IMR-90 (cell line): ENCODE measurements at regions not wholly inside any gene's neighbourhood (a gene's known extent, or its start where the extent isn't known, plus 50 kb on each side); places are given as distances from the start of the nearest gene placed in this dataset.

ENCODE experiments used
- ATAC-seq: fragments of 200-7000 bp; cut with Tn5 transposase; 2 replicates; pipeline ENCODE4 v1.9.1; 2020; ENCODE audit warnings: low read depth, mild to moderate bottlenecking, moderate library complexity
- BruUV-seq: library from RNA; stranded (reverse); fragments of 400-500 nt; replicated peaks from 2 replicates; lab custom pipeline; 2021; lab: Mats Ljungman, UMichigan
- CTCF ChIA-PET: fragments of 300-600 bp; formaldehyde crosslinking; extraction: SDS; loops from one replicate; lab custom pipeline; 2021; ENCODE audit warnings: antibody characterized with exemption; lab: Yijun Ruan, JAX
- POLR2A ChIA-PET: fragments of 300-600 bp; sonication (Branson Sonifier 250); formaldehyde crosslinking; loops from one replicate; lab custom pipeline; 2022; ENCODE audit warnings: antibody characterized with exemption; ENCODE audit not compliant: unreplicated experiment; lab: Charles Lee
- DNase-seq: peaks from one replicate; pipeline ENCODE4 v3.0.0; 2013
- H2AFZ ChIP-seq: replicated peaks from 2 replicates; pipeline ENCODE3; 2013; ENCODE audit warnings: low read length, mild to moderate bottlenecking; ENCODE audit not compliant: poor library complexity
- H2AK5ac ChIP-seq: 2 replicates; pipeline ENCODE4 v1.6.1; 2013; ENCODE audit warnings: low read depth, low read length, inconsistent platforms
- H2AK9ac ChIP-seq: replicated peaks from 2 replicates; pipeline ENCODE3; 2013; ENCODE audit warnings: mild to moderate bottlenecking, low read depth, low read length, moderate library complexity; ENCODE audit not compliant: poor library complexity
- H2BK120ac ChIP-seq: 2 replicates; pipeline ENCODE4 v1.6.1; 2013; ENCODE audit warnings: low read depth, low read length, inconsistent platforms
- H2BK15ac ChIP-seq: 3 replicates; pipeline ENCODE4 v1.6.1; 2013; ENCODE audit warnings: low read depth, low read length, inconsistent platforms
- H2BK20ac ChIP-seq: 2 replicates; pipeline ENCODE4 v1.6.1; 2013; ENCODE audit warnings: low read depth, mild to moderate bottlenecking, inconsistent platforms, low read length, moderate library complexity
- H2BK5ac ChIP-seq: 2 replicates; pipeline ENCODE4 v1.6.1; 2013; ENCODE audit warnings: mild to moderate bottlenecking, low read depth, low read length, inconsistent platforms; ENCODE audit not compliant: poor library complexity, severe bottlenecking
- H3K14ac ChIP-seq: replicated peaks from 2 replicates; pipeline ENCODE4 v1.6.1; 2013; ENCODE audit warnings: low read depth, low read length, inconsistent platforms
- H3K18ac ChIP-seq: 2 replicates; pipeline ENCODE4 v1.6.1; 2013; ENCODE audit warnings: low read depth, low read length, control low read depth
- H3K23ac ChIP-seq: 2 replicates; pipeline ENCODE4 v1.6.1; 2013; ENCODE audit warnings: low read depth, low read length, inconsistent platforms
- H3K27ac ChIP-seq: 2 replicates; pipeline ENCODE4 v1.5.1; 2013; ENCODE audit warnings: mild to moderate bottlenecking, control low read depth, low read length; ENCODE audit not compliant: insufficient read depth
- H3K27me3 ChIP-seq: 2 replicates; pipeline ENCODE4 v1.6.1; 2013; ENCODE audit warnings: low read length; ENCODE audit not compliant: control insufficient read depth, insufficient read depth
- H3K36me3 ChIP-seq: 2 replicates; pipeline ENCODE4 v1.6.1; 2013; ENCODE audit warnings: low read length, mixed read lengths; ENCODE audit not compliant: control insufficient read depth, insufficient read depth
- H3K4ac ChIP-seq: 2 replicates; pipeline ENCODE4 v1.6.1; 2013; ENCODE audit warnings: low read depth, low read length, inconsistent platforms
- H3K4me1 ChIP-seq: 2 replicates; pipeline ENCODE4 v1.6.1; 2013; ENCODE audit warnings: low read length, mixed read lengths; ENCODE audit not compliant: control insufficient read depth, insufficient read depth
- H3K4me2 ChIP-seq: 2 replicates; pipeline ENCODE4 v1.6.1; 2013; ENCODE audit warnings: low read depth, mild to moderate bottlenecking, control low read depth, low read length, moderate library complexity
- H3K4me3 ChIP-seq: 2 replicates; pipeline ENCODE4 v1.5.1; 2013; ENCODE audit warnings: low read depth, mild to moderate bottlenecking, control low read depth, low read length, moderate library complexity; ENCODE audit not compliant: insufficient read depth
- H3K56ac ChIP-seq: 2 replicates; pipeline ENCODE4 v1.6.1; 2013; ENCODE audit warnings: low read length, inconsistent platforms; ENCODE audit not compliant: insufficient read depth; ENCODE audit errors: extremely low read depth
- H3K79me1 ChIP-seq, 2 experiments: 2 replicates each; pipeline ENCODE4 v1.6.1; 2013; ENCODE audit warnings: low read length in 2 of 2, inconsistent platforms in 1 of 2, low read depth in 1 of 2
- H3K9ac ChIP-seq: 2 replicates; pipeline ENCODE4 v1.6.1; 2013; ENCODE audit warnings: low read depth, low read length, control low read depth
- H3K9me1 ChIP-seq: 2 replicates; pipeline ENCODE4 v1.6.1; 2013; ENCODE audit warnings: low read length, inconsistent platforms; ENCODE audit not compliant: insufficient read depth
- H3K9me3 ChIP-seq: 2 replicates; pipeline ENCODE4 v1.6.1; 2013; ENCODE audit warnings: low read length; ENCODE audit not compliant: control insufficient read depth, insufficient read depth
- H4K20me1 ChIP-seq: 2 replicates; pipeline ENCODE4 v1.6.1; 2013; ENCODE audit warnings: low read length, inconsistent platforms; ENCODE audit not compliant: insufficient read depth
- H4K5ac ChIP-seq: 2 replicates; pipeline ENCODE4 v1.6.1; 2013; ENCODE audit warnings: mild to moderate bottlenecking, low read depth, low read length, control low read depth
- H4K8ac ChIP-seq, 2 experiments: 2 replicates each; pipeline ENCODE4 v1.6.1; 2013; ENCODE audit warnings: low read depth in 2 of 2, low read length in 2 of 2, control low read depth in 1 of 2, inconsistent platforms in 1 of 2
- H4K91ac ChIP-seq: 2 replicates; pipeline ENCODE4 v1.6.1; 2013; ENCODE audit warnings: low read depth, low read length, inconsistent platforms; ENCODE audit not compliant: insufficient read depth
- BHLHE40 ChIP-seq: fragments of 150-350 bp; IDR thresholded peaks from 2 replicates; pipeline ENCODE4 v1.6.1; 2016; ENCODE audit warnings: mild to moderate bottlenecking, low read depth, low read length
- CEBPB ChIP-seq: IDR thresholded peaks from 2 replicates; pipeline ENCODE4 v1.6.1; 2012; ENCODE audit warnings: low read depth, low read length, improper control_type of control experiment
- CHD1 ChIP-seq: IDR thresholded peaks from 2 replicates; pipeline ENCODE4 v1.6.1; 2012; ENCODE audit warnings: low read depth, low read length, improper control_type of control experiment
- FOS ChIP-seq: fragments of 150-350 bp; IDR thresholded peaks from 2 replicates; pipeline ENCODE4 v1.6.1; 2016; ENCODE audit warnings: low read depth, low read length
- MAFK ChIP-seq: IDR thresholded peaks from 2 replicates; pipeline ENCODE4 v1.6.1; 2012; ENCODE audit warnings: low read depth, low read length, improper control_type of control experiment
- MAZ ChIP-seq: IDR thresholded peaks from 2 replicates; pipeline ENCODE4 v1.6.1; 2012; ENCODE audit warnings: low read depth, mild to moderate bottlenecking, low read length, improper control_type of control experiment, moderate library complexity, borderline replicate concordance
- MXI1 ChIP-seq: IDR thresholded peaks from 2 replicates; pipeline ENCODE4 v1.6.1; 2012; ENCODE audit warnings: low read depth, mild to moderate bottlenecking, low read length, moderate library complexity, borderline replicate concordance
- NFE2L2 ChIP-seq: fragments of 150-350 bp; IDR thresholded peaks from 2 replicates; pipeline ENCODE4 v1.6.1; 2016; ENCODE audit warnings: low read depth, mild to moderate bottlenecking, low read length
- POLR2A ChIP-seq: IDR thresholded peaks from 2 replicates; pipeline ENCODE4 v1.6.1; 2012; ENCODE audit warnings: mild to moderate bottlenecking, low read depth, low read length
- RAD21 ChIP-seq: IDR thresholded peaks from 2 replicates; pipeline ENCODE4 v1.6.1; 2012; ENCODE audit warnings: low read length, improper control_type of control experiment
- RCOR1 ChIP-seq: IDR thresholded peaks from 2 replicates; pipeline ENCODE4 v1.6.1; 2012; ENCODE audit warnings: mild to moderate bottlenecking, low read length, improper control_type of control experiment; ENCODE audit not compliant: insufficient replicate concordance
- RFX5 ChIP-seq: IDR thresholded peaks from 2 replicates; pipeline ENCODE4 v1.8.0; 2012; ENCODE audit warnings: low read depth, mild to moderate bottlenecking, low read length, moderate library complexity
- SMC3 ChIP-seq: fragments of 150-350 bp; IDR thresholded peaks from 2 replicates; pipeline ENCODE4 v1.6.1; 2016; ENCODE audit warnings: low read depth, mild to moderate bottlenecking, antibody characterized with exemption, low read length, moderate library complexity
- WGBS, 2 experiments: methylation state at CpG; one replicate each; pipeline versions ENCODE4 v1.1.5 to v1.1.7; 2013; ENCODE audit warnings: missing lambda C conversion rate in 2 of 2; ENCODE audit not compliant: insufficient read length in 1 of 2; ENCODE audit errors: extremely low coverage in 2 of 2; 5-methylcytosine and 5-hydroxymethylcytosine counted together
- dilution Hi-C: fragments of 300-500 bp; cut with HindIII; formaldehyde crosslinking; loops from one replicate; pipeline ENCODE4 v1.14.3; 2018; ENCODE audit warnings: low sequenced_read_pairs; ENCODE audit not compliant: unreplicated experiment
- in situ Hi-C: fragments of 300-500 bp; cut with MboI; formaldehyde crosslinking; loops from 3 replicates; pipeline ENCODE4 v1.14.3; 2019; ENCODE audit warnings: low sequenced_read_pairs, inconsistent platforms, mixed read lengths
- intact Hi-C: fragments of 100-400 bp; cut with micrococcal nuclease; formaldehyde crosslinking; loops from 2 replicates; pipeline ENCODE4 v1.10.0; 2022
- TF ChIP-seq, protein P1 (sequence below): fragments of 150-350 bp; IDR thresholded peaks from 2 replicates; pipeline ENCODE4 v1.6.1; 2017; ENCODE audit warnings: mild to moderate bottlenecking, antibody characterized with exemption, low read length, low read depth
- TF ChIP-seq, protein P2 (sequence below): conservative IDR thresholded peaks from 2 replicates; pipeline ENCODE4 v1.5.1; 2012; ENCODE audit warnings: mild to moderate bottlenecking, low read depth, low read length, improper control_type of control experiment
- TF ChIP-seq, protein P3 (sequence below): fragments of 150-350 bp; IDR thresholded peaks from 2 replicates; pipeline ENCODE4 v1.6.1; 2016; ENCODE audit warnings: low read depth, mild to moderate bottlenecking, low read length, moderate library complexity, borderline replicate concordance

DNA sequence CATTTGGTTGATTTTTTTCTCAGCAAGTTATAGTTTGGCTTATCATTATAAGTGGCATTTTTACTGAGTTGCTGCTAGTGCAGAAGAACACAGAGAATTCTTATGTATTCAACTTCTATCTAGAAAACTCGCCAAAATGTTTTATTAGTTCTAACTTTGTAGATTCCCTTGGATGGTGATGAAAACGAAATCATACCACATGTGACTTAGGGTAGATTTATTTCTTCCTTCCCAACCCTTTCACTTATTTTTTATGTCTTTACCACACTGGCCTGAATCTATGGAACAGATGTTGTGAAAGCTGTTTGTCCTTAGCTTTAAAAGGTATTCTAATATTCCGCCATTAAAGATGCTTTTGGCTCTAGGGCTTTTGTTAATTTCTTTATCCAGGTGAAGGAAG lies 503.3 kb upstream of the CFAP20DC start:
- no peak overlapping the region for H3K4me3 ChIP-seq
- no peak overlapping the region for H4K8ac ChIP-seq
- dilution Hi-C loops (no loop called here), intact Hi-C loops (no loop called here), in situ Hi-C loops (loop anchor here (25.0 kb wide), 1 partner anchor 566 kb away; no protein-coding TSS in a partner anchor)
- H3K4ac ChIP-seq: no peak overlapping the region
- no peak overlapping the region for H2AFZ ChIP-seq
- no peak overlapping the region for H2BK15ac ChIP-seq
- ChIA-PET POLR2A (no interaction called here), CTCF (no interaction called here)
- no peak overlapping the region for H2BK20ac ChIP-seq
- H4K5ac ChIP-seq: no peak overlapping the region
- no CpG with 5 or more reads among the region's 3 CpGs for WGBS, 2 experiments
- no peaks in the 10 kb centered on the region for H3K9me3 ChIP-seq
- no peak overlapping the region for H3K18ac ChIP-seq
- no peak overlapping the region for H3K23ac ChIP-seq
- H3K4me2 ChIP-seq: no peak overlapping the region
- H3K14ac ChIP-seq: no peak overlapping the region
- no peak for DNase-seq
- no peak overlapping the region for H3K27ac ChIP-seq
- no peak overlapping the region for H3K56ac ChIP-seq
- no peak overlapping the region for H4K91ac ChIP-seq
- H4K20me1 ChIP-seq: no peaks in the 10 kb centered on the region
- no peak overlapping the region for H3K9ac ChIP-seq
- H2BK5ac ChIP-seq: no peak overlapping the region
- ATAC-seq: no peak
- H2AK5ac ChIP-seq: no peak overlapping the region
- H3K79me1 ChIP-seq: no peaks in the 10 kb centered on the region
- no peaks in the 10 kb centered on the region for H3K4me1 ChIP-seq
- no peaks in the 10 kb centered on the region for H3K27me3 ChIP-seq
- no peak overlapping the region for H2AK9ac ChIP-seq
- no peak for TF ChIP-seq MAZ
- no peak for TF ChIP-seq BHLHE40
- TF ChIP-seq RFX5: no peak
- TF ChIP-seq, protein P1, sequence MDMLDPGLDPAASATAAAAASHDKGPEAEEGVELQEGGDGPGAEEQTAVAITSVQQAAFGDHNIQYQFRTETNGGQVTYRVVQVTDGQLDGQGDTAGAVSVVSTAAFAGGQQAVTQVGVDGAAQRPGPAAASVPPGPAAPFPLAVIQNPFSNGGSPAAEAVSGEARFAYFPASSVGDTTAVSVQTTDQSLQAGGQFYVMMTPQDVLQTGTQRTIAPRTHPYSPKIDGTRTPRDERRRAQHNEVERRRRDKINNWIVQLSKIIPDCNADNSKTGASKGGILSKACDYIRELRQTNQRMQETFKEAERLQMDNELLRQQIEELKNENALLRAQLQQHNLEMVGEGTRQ: no peak
- no peak for TF ChIP-seq FOS
- TF ChIP-seq RAD21: no peak
- TF ChIP-seq SMC3: no peak
- TF ChIP-seq CEBPB: no peak
- no peak for TF ChIP-seq POLR2A
- TF ChIP-seq, protein P2, sequence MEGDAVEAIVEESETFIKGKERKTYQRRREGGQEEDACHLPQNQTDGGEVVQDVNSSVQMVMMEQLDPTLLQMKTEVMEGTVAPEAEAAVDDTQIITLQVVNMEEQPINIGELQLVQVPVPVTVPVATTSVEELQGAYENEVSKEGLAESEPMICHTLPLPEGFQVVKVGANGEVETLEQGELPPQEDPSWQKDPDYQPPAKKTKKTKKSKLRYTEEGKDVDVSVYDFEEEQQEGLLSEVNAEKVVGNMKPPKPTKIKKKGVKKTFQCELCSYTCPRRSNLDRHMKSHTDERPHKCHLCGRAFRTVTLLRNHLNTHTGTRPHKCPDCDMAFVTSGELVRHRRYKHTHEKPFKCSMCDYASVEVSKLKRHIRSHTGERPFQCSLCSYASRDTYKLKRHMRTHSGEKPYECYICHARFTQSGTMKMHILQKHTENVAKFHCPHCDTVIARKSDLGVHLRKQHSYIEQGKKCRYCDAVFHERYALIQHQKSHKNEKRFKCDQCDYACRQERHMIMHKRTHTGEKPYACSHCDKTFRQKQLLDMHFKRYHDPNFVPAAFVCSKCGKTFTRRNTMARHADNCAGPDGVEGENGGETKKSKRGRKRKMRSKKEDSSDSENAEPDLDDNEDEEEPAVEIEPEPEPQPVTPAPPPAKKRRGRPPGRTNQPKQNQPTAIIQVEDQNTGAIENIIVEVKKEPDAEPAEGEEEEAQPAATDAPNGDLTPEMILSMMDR: no peak
- no peak for TF ChIP-seq CHD1
- TF ChIP-seq, protein P3, sequence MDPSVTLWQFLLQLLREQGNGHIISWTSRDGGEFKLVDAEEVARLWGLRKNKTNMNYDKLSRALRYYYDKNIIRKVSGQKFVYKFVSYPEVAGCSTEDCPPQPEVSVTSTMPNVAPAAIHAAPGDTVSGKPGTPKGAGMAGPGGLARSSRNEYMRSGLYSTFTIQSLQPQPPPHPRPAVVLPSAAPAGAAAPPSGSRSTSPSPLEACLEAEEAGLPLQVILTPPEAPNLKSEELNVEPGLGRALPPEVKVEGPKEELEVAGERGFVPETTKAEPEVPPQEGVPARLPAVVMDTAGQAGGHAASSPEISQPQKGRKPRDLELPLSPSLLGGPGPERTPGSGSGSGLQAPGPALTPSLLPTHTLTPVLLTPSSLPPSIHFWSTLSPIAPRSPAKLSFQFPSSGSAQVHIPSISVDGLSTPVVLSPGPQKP: no peak
- no peak for TF ChIP-seq RCOR1
- TF ChIP-seq NFE2L2: no peak
- TF ChIP-seq MXI1: no peak
- TF ChIP-seq MAFK: no peak
- H3K36me3 ChIP-seq: no peaks in the 10 kb centered on the region
- no peak overlapping the region for H2BK120ac ChIP-seq
- BruUV-seq: no TSS peak
- H3K9me1 ChIP-seq: no peaks in the 10 kb centered on the region
